RWPE2 (cell line): ENCODE measurements at regions not wholly inside any gene's neighbourhood (a gene's known extent, or its start where the extent isn't known, plus 50 kb on each side); places are given as distances from the start of the nearest gene placed in this dataset.

Source experiments
- ATAC-seq: fragments of 200-7000 bp; cut with Tn5 transposase; 3 replicates; pipeline ENCODE4 v1.9.1; 2021; ENCODE audit warnings: low read depth
- DNase-seq: peaks from one replicate; pipeline ENCODE4 v3.0.0-alpha.2; 2020; ENCODE audit warnings: low spot score
- H3K27ac ChIP-seq: fragments of 450-650 bp; 2 replicates; pipeline ENCODE4 v1.5.1; 2017; ENCODE audit warnings: mild to moderate bottlenecking; ENCODE audit not compliant: poor library complexity, severe bottlenecking
- H3K27me3 ChIP-seq: fragments of 250-450 bp; sonication (Bioruptor Pico); 2 replicates; pipeline ENCODE4 v1.5.1; 2021; ENCODE audit warnings: mild to moderate bottlenecking, moderate library complexity; ENCODE audit not compliant: insufficient read depth, poor library complexity, severe bottlenecking
- H3K36me3 ChIP-seq: fragments of 250-450 bp; sonication (Bioruptor Pico); 2 replicates; pipeline ENCODE4 v1.5.1; 2020; ENCODE audit warnings: low read depth, mild to moderate bottlenecking, moderate library complexity
- H3K4me1 ChIP-seq: fragments of 250-450 bp; sonication (Bioruptor Pico); 2 replicates; pipeline ENCODE4 v1.5.1; 2021; ENCODE audit warnings: mild to moderate bottlenecking, moderate library complexity; ENCODE audit not compliant: insufficient read depth, poor library complexity, severe bottlenecking
- H3K4me3 ChIP-seq: fragments of 250-450 bp; sonication (Bioruptor Pico); 2 replicates; pipeline ENCODE4 v1.5.1; 2021; ENCODE audit warnings: mild to moderate bottlenecking, moderate library complexity; ENCODE audit not compliant: severe bottlenecking
- H3K9me3 ChIP-seq: fragments of 250-450 bp; sonication (Bioruptor Pico); 2 replicates; pipeline ENCODE4 v1.5.1; 2021; ENCODE audit warnings: mild to moderate bottlenecking, moderate library complexity; ENCODE audit not compliant: severe bottlenecking
- CTCF ChIP-seq: fragments of 450-650 bp; IDR thresholded peaks from one replicate; pipeline ENCODE4 v1.5.1; 2017; ENCODE audit warnings: mild to moderate bottlenecking, moderate library complexity; ENCODE audit not compliant: poor library complexity, severe bottlenecking

- Histone ChIP-seq H3K4me1 (no peaks in the 10 kb centered on the region), H3K9me3 (no peaks in the 10 kb centered on the region), H3K36me3 (no peaks in the 10 kb centered on the region), H3K4me3 (no peak overlapping the region), H3K27me3 (peaks cover 8% of the 10 kb centered on the region), H3K27ac (no peak overlapping the region)
- no peak for TF ChIP-seq CTCF
- ATAC-seq (no peak), DNase-seq (no peak)
Observed at GRCh38 chr15:29433507-29434248, 164.1 kb upstream of the NSMCE3 start.

GRCh38 chr15:29433050-29433318 is 163.4 kb upstream of the NSMCE3 start:
- Histone ChIP-seq H3K9me3 (no peaks in the 10 kb centered on the region), H3K36me3 (no peaks in the 10 kb centered on the region), H3K27ac (no peak overlapping the region), H3K4me1 (no peaks in the 10 kb centered on the region), H3K27me3 (peaks cover 8% of the 10 kb centered on the region), H3K4me3 (no peak overlapping the region)
- TF ChIP-seq CTCF = no peak
- ATAC-seq (no peak), DNase-seq (no peak)

- Histone ChIP-seq H3K27ac (no peak overlapping the region), H3K9me3 (no peaks in the 10 kb centered on the region), H3K27me3 (peaks cover 8% of the 10 kb centered on the region), H3K4me3 (no peak overlapping the region), H3K36me3 (no peaks in the 10 kb centered on the region), H3K4me1 (no peaks in the 10 kb centered on the region)
- DNase-seq (no peak), ATAC-seq (peak; percentile 22; the same call in 1 of the 3 replicates)
- TF ChIP-seq CTCF = no peak
Observed at GRCh38 chr15:29432191-29433049, 162.8 kb upstream of the NSMCE3 start.

GRCh38 chr15:29430831-29431230 is 161.2 kb upstream of the NSMCE3 start:
- Histone ChIP-seq H3K9me3 (no peaks in the 10 kb centered on the region), H3K36me3 (no peaks in the 10 kb centered on the region), H3K4me3 (no peak overlapping the region), H3K27me3 (peaks cover 8% of the 10 kb centered on the region), H3K27ac (no peak overlapping the region), H3K4me1 (no peaks in the 10 kb centered on the region)
- TF ChIP-seq CTCF = no peak
- ATAC-seq = no peak
- DNase-seq = no peak

- H3K9me3 ChIP-seq = no peaks in the 10 kb centered on the region
- DNase-seq = no peak
Observed at GRCh38 chr15:29430124-29430523, 160.5 kb upstream of the NSMCE3 start.

More at GRCh38 chr15:29430124-29430523, 160.5 kb upstream of the NSMCE3 start:
- H3K36me3 ChIP-seq = no peaks in the 10 kb centered on the region
- H3K27ac ChIP-seq = no peak overlapping the region
- no peak for TF ChIP-seq CTCF
- H3K4me3 ChIP-seq = no peak overlapping the region
- no peak for ATAC-seq
- H3K27me3 ChIP-seq = peaks cover 13% of the 10 kb centered on the region
- no peaks in the 10 kb centered on the region for H3K4me1 ChIP-seq
